ENCODE measurements at regions not wholly inside any gene's neighbourhood (a gene's known extent, or its start where the extent isn't known, plus 50 kb on each side); places are given as distances from the start of the nearest gene placed in this dataset.

DNA sequence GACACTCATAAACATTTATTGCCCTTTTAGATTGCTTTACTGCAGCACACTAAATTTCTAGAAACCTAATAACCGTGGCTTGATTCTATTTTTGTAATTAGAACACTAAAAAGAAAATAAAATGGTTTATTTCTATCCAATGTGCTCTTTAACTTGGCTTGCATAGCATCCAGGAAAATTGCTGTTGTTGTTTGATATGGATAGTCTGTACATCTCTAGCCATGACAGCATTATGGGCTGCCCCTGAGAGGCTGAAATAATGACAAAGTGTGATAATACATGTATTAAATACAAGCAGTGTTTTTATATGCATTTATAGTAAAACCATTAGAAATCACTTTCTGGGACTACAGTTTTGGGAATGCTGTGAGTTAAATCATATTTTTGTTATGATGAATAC, 472.5 kb downstream of the EPM2A start:
- H3K4me3 ChIP-seq (ENCODE audit: low read depth, low read length), result no peak overlapping the region
- WGBS (ENCODE audit: insufficient coverage), result no CpG with 5 or more reads among the region's 1 CpG
- H3K4me1 ChIP-seq (ENCODE audit: control insufficient read depth, insufficient read depth, low read length), result no peaks in the 10 kb centered on the region
- peak in 1 of 6 donors; percentile 43 for DNase-seq (ENCODE audit: low read depth in 4 of 6, low spot score in 6 of 6)
- H3K27me3 ChIP-seq (ENCODE audit: control insufficient read depth, insufficient read depth, low read length), result no peaks in the 10 kb centered on the region
- H3K36me3 ChIP-seq (ENCODE audit: control insufficient read depth, insufficient read depth, low read length), result no peaks in the 10 kb centered on the region
- no peak overlapping the region for H3K27ac ChIP-seq (ENCODE audit: low read depth, low read length)
- no peaks in the 10 kb centered on the region for H3K9me3 ChIP-seq (ENCODE audit: control insufficient read depth, insufficient read depth, low read length)

DNA sequence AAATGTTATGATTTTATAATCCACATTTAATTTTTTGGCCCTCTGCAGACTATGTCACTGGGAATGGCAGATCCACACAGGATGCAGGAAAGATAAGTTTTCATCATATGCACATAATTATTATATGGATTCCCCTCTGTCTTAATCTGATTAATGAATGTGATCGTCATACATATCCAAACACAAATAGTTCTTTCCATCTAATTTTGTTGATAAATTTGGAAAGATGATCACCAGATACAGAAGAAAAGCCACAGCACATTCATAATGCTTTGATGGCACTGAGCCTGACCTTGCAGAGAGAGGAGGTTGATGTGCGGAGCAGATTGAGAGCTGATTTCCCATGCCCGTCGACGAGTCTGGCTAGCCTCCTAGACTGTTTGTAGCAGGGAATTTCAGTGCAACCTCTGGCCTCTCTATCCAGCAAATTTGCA, 471.5 kb downstream of the EPM2A start:
- peak in 2 of 6 donors; percentile 67 to 71 for DNase-seq (ENCODE audit: low read depth in 4 of 6, low spot score in 6 of 6)
- 60% methylated on average over 1 of the region's 5 CpGs for WGBS (ENCODE audit: insufficient coverage)
- H3K4me1 ChIP-seq (ENCODE audit: control insufficient read depth, insufficient read depth, low read length), result no peaks in the 10 kb centered on the region
- H3K27me3 ChIP-seq (ENCODE audit: control insufficient read depth, insufficient read depth, low read length), result no peaks in the 10 kb centered on the region
- no peak overlapping the region for H3K4me3 ChIP-seq (ENCODE audit: low read depth, low read length)
- H3K36me3 ChIP-seq (ENCODE audit: control insufficient read depth, insufficient read depth, low read length), result no peaks in the 10 kb centered on the region
- no peak overlapping the region for H3K27ac ChIP-seq (ENCODE audit: low read depth, low read length)
- no peaks in the 10 kb centered on the region for H3K9me3 ChIP-seq (ENCODE audit: control insufficient read depth, insufficient read depth, low read length)

DNA sequence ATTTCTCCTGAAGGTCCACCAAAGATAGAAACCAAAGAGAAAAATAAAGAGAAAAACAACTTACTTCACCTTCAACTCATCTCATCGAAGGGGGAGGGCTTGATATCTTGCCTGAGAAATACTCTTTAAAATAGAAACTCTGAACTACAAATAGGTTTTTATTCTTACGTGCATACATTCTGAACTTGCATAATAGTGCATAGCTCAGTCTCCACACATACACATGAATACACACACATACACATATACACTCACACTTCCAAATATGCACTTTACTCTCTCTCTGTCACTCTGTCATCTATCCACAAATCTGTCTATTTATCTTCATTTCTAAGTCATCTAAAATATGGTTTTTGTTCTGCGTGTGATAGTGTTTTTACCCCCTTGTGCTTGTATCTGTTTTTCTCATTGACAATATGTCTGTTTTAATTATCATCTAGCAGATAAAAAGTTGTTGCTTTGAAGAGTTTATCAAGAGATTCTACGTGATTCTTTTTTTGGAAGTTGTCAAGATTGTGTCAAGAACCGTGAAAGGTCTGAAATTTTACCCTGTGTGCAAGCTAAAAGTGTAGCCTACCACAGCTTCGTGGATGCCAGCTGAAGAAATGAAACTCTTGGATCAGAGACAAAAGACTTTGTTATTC, 468.8 kb downstream of the EPM2A start:
- no peak overlapping the region for H3K27ac ChIP-seq (ENCODE audit: low read depth, low read length)
- no peak overlapping the region for H3K4me3 ChIP-seq (ENCODE audit: low read depth, low read length)
- no peaks in the 10 kb centered on the region for H3K27me3 ChIP-seq (ENCODE audit: control insufficient read depth, insufficient read depth, low read length)
- 89% methylated on average over 5 of the region's 6 CpGs for WGBS (ENCODE audit: insufficient coverage)
- H3K4me1 ChIP-seq (ENCODE audit: control insufficient read depth, insufficient read depth, low read length), result no peaks in the 10 kb centered on the region
- no peaks in the 10 kb centered on the region for H3K9me3 ChIP-seq (ENCODE audit: control insufficient read depth, insufficient read depth, low read length)
- DNase-seq (ENCODE audit: low read depth in 4 of 6, low spot score in 6 of 6), result no peak
- no peaks in the 10 kb centered on the region for H3K36me3 ChIP-seq (ENCODE audit: control insufficient read depth, insufficient read depth, low read length)

DNA sequence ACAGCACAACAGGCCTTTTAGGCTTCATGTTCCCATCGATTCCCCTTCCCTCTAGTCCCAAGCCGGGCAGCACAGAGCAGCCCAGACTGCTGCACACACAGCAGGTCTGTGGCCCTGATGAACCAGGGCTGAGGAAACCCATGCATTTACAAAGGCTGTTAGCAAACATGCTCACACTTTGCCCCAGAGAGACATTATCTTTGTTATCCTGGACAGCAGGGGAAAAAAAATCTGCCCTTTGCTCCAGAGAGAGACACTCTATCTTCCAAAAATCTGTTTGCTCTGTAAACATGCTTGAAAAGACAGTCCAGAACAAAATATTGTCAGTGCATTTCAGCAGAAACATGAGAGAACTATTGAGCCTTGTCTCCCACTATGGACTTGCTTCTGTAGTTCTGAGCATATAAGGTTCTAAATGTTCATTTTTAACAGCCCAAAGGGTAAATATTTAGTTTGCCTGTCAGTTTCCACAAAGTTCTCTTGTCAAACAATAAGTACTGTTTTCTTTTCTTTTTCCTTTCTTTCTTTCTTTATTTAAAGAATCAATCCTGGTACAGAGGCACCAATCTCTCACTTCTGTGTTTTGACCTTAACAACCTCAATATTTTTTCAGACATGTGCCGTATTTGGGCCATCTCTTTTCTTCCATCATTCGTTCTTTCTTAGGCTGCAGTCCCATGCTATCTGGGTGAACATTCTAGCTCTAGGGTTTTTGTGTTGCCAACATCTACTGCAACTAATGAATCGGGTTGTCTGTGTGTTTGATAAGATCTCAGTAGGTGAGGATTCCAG, 468.0 kb downstream of the EPM2A start:
- DNase-seq (ENCODE audit: low read depth in 4 of 6, low spot score in 6 of 6), result peak in 1 of 6 donors; percentile 69
- WGBS (ENCODE audit: insufficient coverage), result 65% methylated on average over 2 of the region's 5 CpGs
- Histone ChIP-seq H3K36me3 (ENCODE audit: control insufficient read depth, insufficient read depth, low read length) (no peaks in the 10 kb centered on the region), H3K27me3 (ENCODE audit: control insufficient read depth, insufficient read depth, low read length) (no peaks in the 10 kb centered on the region), H3K27ac (ENCODE audit: low read depth, low read length) (no peak overlapping the region), H3K4me3 (ENCODE audit: low read depth, low read length) (no peak overlapping the region), H3K9me3 (ENCODE audit: control insufficient read depth, insufficient read depth, low read length) (no peaks in the 10 kb centered on the region), H3K4me1 (ENCODE audit: control insufficient read depth, insufficient read depth, low read length) (no peaks in the 10 kb centered on the region)

DNA sequence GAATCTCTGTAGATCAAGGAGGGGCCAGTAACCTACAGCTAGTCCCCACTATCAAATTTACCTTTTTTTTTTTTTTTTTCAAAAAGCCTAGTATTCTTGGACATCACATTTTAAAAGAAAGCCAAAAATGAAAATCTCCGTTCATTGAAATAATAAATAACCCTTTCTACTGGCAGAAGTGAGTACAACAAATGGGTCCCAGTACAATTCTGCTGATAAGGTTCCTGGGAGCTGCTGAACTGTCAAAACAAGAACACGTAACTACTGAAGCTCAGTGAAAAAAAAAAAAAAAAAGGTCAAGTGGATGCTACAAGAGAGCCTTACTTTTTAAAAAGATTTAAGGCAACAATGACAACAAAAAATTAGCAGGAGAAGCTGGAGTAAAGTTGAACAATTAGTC, 464.9 kb downstream of the EPM2A start:
- H3K4me1 ChIP-seq (ENCODE audit: control insufficient read depth, insufficient read depth, low read length), result no peaks in the 10 kb centered on the region
- H3K4me3 ChIP-seq (ENCODE audit: low read depth, low read length), result no peak overlapping the region
- no peak overlapping the region for H3K27ac ChIP-seq (ENCODE audit: low read depth, low read length)
- no peaks in the 10 kb centered on the region for H3K9me3 ChIP-seq (ENCODE audit: control insufficient read depth, insufficient read depth, low read length)
- no peaks in the 10 kb centered on the region for H3K36me3 ChIP-seq (ENCODE audit: control insufficient read depth, insufficient read depth, low read length)
- 67% methylated on average over 1 of the region's 2 CpGs for WGBS (ENCODE audit: insufficient coverage)
- H3K27me3 ChIP-seq (ENCODE audit: control insufficient read depth, insufficient read depth, low read length), result no peaks in the 10 kb centered on the region
- DNase-seq (ENCODE audit: low read depth in 4 of 6, low spot score in 6 of 6), result no peak

DNA sequence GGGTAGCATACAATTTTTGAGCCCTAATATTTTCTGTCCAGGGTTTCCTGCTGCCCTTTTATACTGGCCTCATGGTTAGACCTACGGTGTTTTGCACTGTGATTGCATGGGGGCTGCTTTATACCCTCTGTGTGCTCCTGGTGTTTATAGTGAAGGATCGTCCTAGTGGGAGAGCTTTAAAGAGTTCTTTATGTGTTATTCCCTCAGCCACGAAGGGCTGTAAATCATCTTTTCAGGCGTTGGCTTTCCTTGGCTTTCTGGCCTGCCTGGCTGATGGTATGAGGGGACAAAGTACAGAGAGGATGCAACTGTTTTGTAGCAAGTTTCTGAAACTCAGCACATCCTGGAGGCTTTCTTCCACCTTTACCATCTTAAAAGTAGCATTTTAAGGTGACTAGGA, 464.3 kb downstream of the EPM2A start:
- Histone ChIP-seq H3K4me3 (ENCODE audit: low read depth, low read length) (no peak overlapping the region), H3K9me3 (ENCODE audit: control insufficient read depth, insufficient read depth, low read length) (no peaks in the 10 kb centered on the region), H3K36me3 (ENCODE audit: control insufficient read depth, insufficient read depth, low read length) (no peaks in the 10 kb centered on the region), H3K4me1 (ENCODE audit: control insufficient read depth, insufficient read depth, low read length) (no peaks in the 10 kb centered on the region), H3K27me3 (ENCODE audit: control insufficient read depth, insufficient read depth, low read length) (no peaks in the 10 kb centered on the region), H3K27ac (ENCODE audit: low read depth, low read length) (no peak overlapping the region)
- WGBS (ENCODE audit: insufficient coverage), result 16% methylated on average over 3 of the region's 4 CpGs
- DNase-seq (ENCODE audit: low read depth in 4 of 6, low spot score in 6 of 6), result peak in 1 of 6 donors; percentile 45

DNA sequence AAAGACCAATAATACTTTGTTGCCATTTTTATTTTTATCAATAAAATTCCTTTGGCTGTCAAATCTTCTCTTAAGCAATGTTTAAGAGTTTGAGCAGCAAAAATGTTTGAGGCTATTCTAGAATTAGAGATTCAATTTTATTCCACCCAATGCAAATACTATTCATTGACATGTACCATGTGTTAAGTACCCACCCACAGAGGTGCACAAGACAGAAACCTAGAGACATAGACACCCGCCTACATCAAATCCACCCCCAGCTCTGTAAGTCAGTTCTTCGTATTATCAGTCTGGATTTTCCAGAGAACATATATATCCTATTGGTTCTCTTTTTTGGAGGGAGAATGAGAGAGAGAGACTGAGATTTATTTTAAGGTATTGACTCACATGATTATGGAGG, 463.7 kb downstream of the EPM2A start:
- no peak overlapping the region for H3K27ac ChIP-seq (ENCODE audit: low read depth, low read length)
- no peaks in the 10 kb centered on the region for H3K4me1 ChIP-seq (ENCODE audit: control insufficient read depth, insufficient read depth, low read length)
- H3K36me3 ChIP-seq (ENCODE audit: control insufficient read depth, insufficient read depth, low read length), result no peaks in the 10 kb centered on the region
- no peaks in the 10 kb centered on the region for H3K9me3 ChIP-seq (ENCODE audit: control insufficient read depth, insufficient read depth, low read length)
- H3K4me3 ChIP-seq (ENCODE audit: low read depth, low read length), result no peak overlapping the region
- DNase-seq (ENCODE audit: low read depth in 4 of 6, low spot score in 6 of 6), result no peak
- WGBS (ENCODE audit: insufficient coverage), result no CpG with 5 or more reads among the region's 2 CpGs
- H3K27me3 ChIP-seq (ENCODE audit: control insufficient read depth, insufficient read depth, low read length), result no peaks in the 10 kb centered on the region

DNA sequence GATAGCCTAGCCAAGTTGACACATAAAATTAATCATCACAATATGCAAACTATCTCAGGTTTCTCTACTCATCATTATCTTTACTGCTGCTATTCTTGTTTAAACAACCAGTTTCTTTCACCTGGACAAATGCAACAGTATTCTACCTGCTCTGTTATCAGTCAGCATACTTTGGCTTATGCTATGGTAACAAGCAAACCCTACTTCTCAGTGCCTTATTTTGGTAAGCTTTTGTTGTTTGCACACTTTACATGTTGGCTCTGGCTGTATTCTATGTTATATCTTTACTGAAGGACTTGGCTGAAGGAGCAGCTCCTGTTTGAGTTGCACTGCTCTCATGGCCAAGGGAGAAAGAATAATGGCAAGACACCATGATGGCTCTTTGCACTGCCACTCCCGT, 463.1 kb downstream of the EPM2A start:
- H3K4me1 ChIP-seq (ENCODE audit: control insufficient read depth, insufficient read depth, low read length), result no peaks in the 10 kb centered on the region
- no peaks in the 10 kb centered on the region for H3K9me3 ChIP-seq (ENCODE audit: control insufficient read depth, insufficient read depth, low read length)
- no peak for DNase-seq (ENCODE audit: low read depth in 4 of 6, low spot score in 6 of 6)
- H3K27ac ChIP-seq (ENCODE audit: low read depth, low read length), result no peak overlapping the region
- no peak overlapping the region for H3K4me3 ChIP-seq (ENCODE audit: low read depth, low read length)
- WGBS (ENCODE audit: insufficient coverage), result no CpG with 5 or more reads among the region's 1 CpG
- H3K27me3 ChIP-seq (ENCODE audit: control insufficient read depth, insufficient read depth, low read length), result no peaks in the 10 kb centered on the region
- no peaks in the 10 kb centered on the region for H3K36me3 ChIP-seq (ENCODE audit: control insufficient read depth, insufficient read depth, low read length)

DNA sequence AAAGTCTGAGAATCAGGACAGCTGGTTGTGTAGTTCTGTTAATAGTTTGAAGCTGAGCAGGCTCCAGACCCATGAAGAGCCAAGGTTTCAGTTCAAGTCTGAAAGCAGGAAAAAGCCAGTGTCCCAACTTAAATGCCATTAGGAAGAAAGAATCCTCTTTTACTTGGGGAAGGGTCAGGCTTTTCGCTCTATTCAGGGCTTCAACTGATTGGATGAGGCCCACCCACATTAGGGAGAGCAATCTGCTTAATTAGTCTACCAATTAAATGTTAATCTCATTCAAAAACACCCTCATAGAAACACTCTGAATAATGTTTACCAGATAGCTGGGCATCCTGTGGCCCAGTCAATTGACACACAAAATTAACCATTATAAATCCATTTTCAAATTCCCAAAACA, 462.2 kb downstream of the EPM2A start:
- no peaks in the 10 kb centered on the region for H3K4me1 ChIP-seq (ENCODE audit: control insufficient read depth, insufficient read depth, low read length)
- no peaks in the 10 kb centered on the region for H3K27me3 ChIP-seq (ENCODE audit: control insufficient read depth, insufficient read depth, low read length)
- no peaks in the 10 kb centered on the region for H3K9me3 ChIP-seq (ENCODE audit: control insufficient read depth, insufficient read depth, low read length)
- H3K36me3 ChIP-seq (ENCODE audit: control insufficient read depth, insufficient read depth, low read length), result no peaks in the 10 kb centered on the region
- 100% methylated on average over 1 of the region's 1 CpG for WGBS (ENCODE audit: insufficient coverage)
- DNase-seq (ENCODE audit: low read depth in 4 of 6, low spot score in 6 of 6), result no peak
- H3K4me3 ChIP-seq (ENCODE audit: low read depth, low read length), result no peak overlapping the region
- no peak overlapping the region for H3K27ac ChIP-seq (ENCODE audit: low read depth, low read length)

DNA sequence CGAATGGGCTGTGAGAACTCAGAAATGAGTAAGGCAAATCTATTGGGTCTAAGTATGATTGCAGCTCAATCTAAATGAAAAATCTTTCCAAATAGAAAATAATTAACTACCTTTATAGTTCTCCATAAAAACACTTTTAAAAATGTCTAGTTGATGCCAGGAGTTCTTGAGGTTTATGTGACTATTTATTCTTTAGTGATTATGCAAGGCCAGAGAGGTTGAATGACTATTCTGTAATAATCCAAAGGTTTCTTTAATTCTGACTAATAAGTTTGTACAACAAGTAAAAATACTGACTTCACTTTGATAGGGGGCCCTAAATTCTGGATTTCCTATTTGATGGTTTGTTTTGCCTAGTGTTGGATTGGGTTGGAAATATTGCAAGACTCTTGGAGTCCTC, 461.2 kb downstream of the EPM2A start:
- WGBS (ENCODE audit: insufficient coverage), result no CpG with 5 or more reads among the region's 1 CpG

More for the DNA sequence above, 461.2 kb downstream of the EPM2A start:
- Histone ChIP-seq H3K4me1 (ENCODE audit: control insufficient read depth, insufficient read depth, low read length) (no peaks in the 10 kb centered on the region), H3K4me3 (ENCODE audit: low read depth, low read length) (no peak overlapping the region), H3K36me3 (ENCODE audit: control insufficient read depth, insufficient read depth, low read length) (no peaks in the 10 kb centered on the region), H3K27me3 (ENCODE audit: control insufficient read depth, insufficient read depth, low read length) (no peaks in the 10 kb centered on the region), H3K27ac (ENCODE audit: low read depth, low read length) (no peak overlapping the region), H3K9me3 (ENCODE audit: control insufficient read depth, insufficient read depth, low read length) (no peaks in the 10 kb centered on the region)
- DNase-seq (ENCODE audit: low read depth in 4 of 6, low spot score in 6 of 6), result no peak
